NOMO-1 treated with DMSO at 0.1 percent for 48 hours (cell line): ENCODE measurements at regions not wholly inside any gene's neighbourhood (a gene's known extent, or its start where the extent isn't known, plus 50 kb on each side); places are given as distances from the start of the nearest gene placed in this dataset.
"Not testable (repeated sequence)": the region's sequence is repeated elsewhere in the genome, so short reads cannot be mapped to it uniquely, and the experiment has no call there.

ENCODE experiments used
- DNase-seq: peaks from one replicate; lab custom pipeline; 2025; ENCODE audit not compliant: unreplicated experiment; lab: John Stamatoyannopoulos, UW

GRCh38 chr3:193040836-193041672 lies 123.4 kb upstream of the MB21D2 start:
- peak; percentile 44 for DNase-seq

GRCh38 chr3:193046371-193046770 lies 128.7 kb upstream of the MB21D2 start:
- DNase-seq = no peak

GRCh38 chr3:193047461-193047860 lies 129.8 kb upstream of the MB21D2 start:
- not testable (repeated sequence) for DNase-seq

GRCh38 chr3:193048127-193048526 lies 130.5 kb upstream of the MB21D2 start:
- DNase-seq = no peak

GRCh38 chr3:193049935-193050334 lies 132.3 kb upstream of the MB21D2 start:
- DNase-seq = no peak

GRCh38 chr3:193051314-193051713 lies 133.7 kb upstream of the MB21D2 start:
- no peak for DNase-seq

GRCh38 chr3:193052354-193053045 lies 134.8 kb upstream of the MB21D2 start:
- DNase-seq = no peak

- no peak for DNase-seq
Observed at GRCh38 chr3:193053046-193053435, 135.4 kb upstream of the MB21D2 start.

- no peak for DNase-seq
Observed at GRCh38 chr3:193055352-193055751, 137.7 kb upstream of the MB21D2 start.

GRCh38 chr3:193057616-193058015 lies 140.0 kb upstream of the MB21D2 start:
- no peak for DNase-seq

- DNase-seq = no peak
Observed at GRCh38 chr3:193060748-193061546, 143.3 kb upstream of the MB21D2 start.

- DNase-seq = no peak
Observed at GRCh38 chr3:193068365-193068764, 150.7 kb upstream of the MB21D2 start.

GRCh38 chr3:193069732-193070131 lies 152.1 kb upstream of the MB21D2 start:
- DNase-seq = peak; percentile 47

GRCh38 chr3:193078996-193079753 lies 161.5 kb upstream of the MB21D2 start:
- no peak for DNase-seq

- DNase-seq = no peak
Observed at GRCh38 chr3:193080821-193081365, 160.1 kb upstream of the PLAAT1 start.

GRCh38 chr3:193085655-193086054 lies 155.4 kb upstream of the PLAAT1 start:
- DNase-seq = no peak

GRCh38 chr3:193086681-193087080 lies 154.3 kb upstream of the PLAAT1 start:
- DNase-seq = no peak

- DNase-seq = no peak
Observed at GRCh38 chr3:193087336-193087735, 153.7 kb upstream of the PLAAT1 start.

GRCh38 chr3:193095366-193095765 lies 145.7 kb upstream of the PLAAT1 start:
- DNase-seq = no peak

- no peak for DNase-seq
Observed at GRCh38 chr3:193096076-193096475, 144.9 kb upstream of the PLAAT1 start.
